Prostate gland (tissue), 2 donors: ENCODE measurements at regions not wholly inside any gene's neighbourhood (a gene's known extent, or its start where the extent isn't known, plus 50 kb on each side); places are given as distances from the start of the nearest gene placed in this dataset.

Experiments
- CTCF ChIP-seq, 4 experiments: fragments of 200-600 bp in 2 of 4; fragments of 450-650 bp in 2 of 4; sonication (generic) in 2 of 4; IDR thresholded peaks; 1 replicate in 3 of 4; 2 replicates in 1 of 4; pipeline ENCODE4 v1.5.1; 2016 to 2019; ENCODE audit warnings: antibody characterized with exemption in 4 of 4, mild to moderate bottlenecking in 2 of 4, moderate library complexity in 2 of 4
- POLR2A ChIP-seq: fragments of 450-650 bp; IDR thresholded peaks from one replicate; pipeline ENCODE4 v1.6.1; 2016; ENCODE audit warnings: antibody characterized with exemption, mild to moderate bottlenecking
- POLR2AphosphoS5 ChIP-seq: sonication (generic); formaldehyde crosslinking; IDR thresholded peaks from one replicate; pipeline ENCODE4 v1.6.1; 2017; ENCODE audit warnings: antibody characterized with exemption

DNA sequence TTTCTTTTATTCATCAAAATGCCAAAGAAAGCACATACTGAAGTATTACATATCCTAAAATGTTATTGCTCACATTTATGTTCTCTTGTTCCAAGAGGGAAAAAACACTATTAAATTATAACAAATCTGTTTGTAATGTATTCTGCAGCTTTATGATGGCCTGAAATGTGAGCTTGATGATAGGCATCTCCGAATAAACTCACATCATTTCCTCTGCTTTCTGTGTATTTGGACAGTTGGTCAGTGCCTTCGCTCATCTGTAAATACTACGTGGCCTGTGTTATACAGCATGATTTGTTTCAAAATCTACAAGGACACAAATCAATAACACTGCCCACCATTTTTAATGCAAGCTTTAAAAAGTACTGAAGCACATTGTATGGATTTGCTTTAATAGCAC, 672.8 kb upstream of the SYT4 start:
- TF ChIP-seq POLR2A: no peak
- TF ChIP-seq CTCF (IDR thresholded peaks at IDR 0.05): no peak
- TF ChIP-seq POLR2AphosphoS5: no peak
